ENCODE measurements at regions not wholly inside any gene's neighbourhood (a gene's known extent, or its start where the extent isn't known, plus 50 kb on each side); places are given as distances from the start of the nearest gene placed in this dataset.
"Not testable (repeated sequence)": the region's sequence is repeated elsewhere in the genome, so short reads cannot be mapped to it uniquely, and the experiment has no call there.

DNA sequence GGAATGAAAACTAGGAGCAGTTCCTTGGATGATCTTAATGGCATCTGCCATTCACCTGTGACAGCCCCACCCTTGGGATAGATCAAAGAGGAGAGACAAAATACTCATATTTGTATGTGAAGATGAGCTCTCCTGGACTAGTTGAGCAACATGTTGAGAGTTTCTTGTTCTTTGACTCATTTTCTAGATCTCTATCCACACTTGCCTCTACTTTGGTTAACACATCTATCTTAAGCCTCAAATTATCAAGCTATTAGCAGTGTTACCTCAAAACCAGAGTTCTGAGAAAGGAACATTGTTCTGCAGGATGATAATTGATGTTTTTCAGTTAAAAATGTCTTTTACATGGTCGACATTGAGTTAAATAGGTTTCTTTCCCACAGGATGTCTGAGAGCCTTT, 94.2 kb upstream of the TEX13D start:
- no peak for DNase-seq

DNA sequence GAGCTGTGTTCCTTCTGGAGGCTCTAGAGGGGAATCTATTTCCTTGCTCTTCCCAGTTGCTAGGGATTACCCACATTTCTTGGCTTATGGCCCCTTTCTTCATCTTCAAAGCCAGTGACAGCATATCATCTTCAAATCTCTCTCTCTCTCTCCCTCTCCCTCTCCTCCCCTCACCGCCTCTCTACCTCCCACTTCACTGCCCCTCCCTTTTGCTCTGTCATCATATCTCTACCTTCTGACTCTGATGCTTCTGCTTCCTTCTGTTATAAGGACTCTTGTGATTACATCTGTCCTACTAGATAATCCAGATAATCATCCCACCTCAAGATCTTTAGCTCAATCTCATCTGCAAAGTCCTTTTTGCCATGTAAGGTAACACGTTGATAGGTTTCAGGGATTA, 93.1 kb upstream of the TEX13D start:
- no peak for DNase-seq

DNA sequence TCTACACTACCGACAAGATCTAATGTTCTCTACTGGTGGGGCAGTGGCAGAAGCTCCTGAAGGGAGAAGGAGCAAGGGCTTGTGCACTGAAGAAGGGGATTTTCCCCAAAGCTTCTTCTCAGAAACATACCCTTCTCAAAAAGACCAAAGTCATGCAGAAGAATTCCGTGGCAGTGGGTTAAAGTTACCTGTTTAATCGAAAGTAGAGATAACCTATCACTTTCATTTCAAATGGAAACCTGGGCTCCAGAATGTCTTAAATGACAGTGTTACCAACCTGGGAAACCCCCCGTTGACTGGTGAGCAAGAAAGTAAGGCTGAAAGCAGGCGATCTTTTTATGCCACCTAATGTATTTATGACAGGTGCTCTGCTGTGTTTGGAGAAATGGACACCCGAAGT, 92.5 kb upstream of the TEX13D start:
- DNase-seq: no peak

DNA sequence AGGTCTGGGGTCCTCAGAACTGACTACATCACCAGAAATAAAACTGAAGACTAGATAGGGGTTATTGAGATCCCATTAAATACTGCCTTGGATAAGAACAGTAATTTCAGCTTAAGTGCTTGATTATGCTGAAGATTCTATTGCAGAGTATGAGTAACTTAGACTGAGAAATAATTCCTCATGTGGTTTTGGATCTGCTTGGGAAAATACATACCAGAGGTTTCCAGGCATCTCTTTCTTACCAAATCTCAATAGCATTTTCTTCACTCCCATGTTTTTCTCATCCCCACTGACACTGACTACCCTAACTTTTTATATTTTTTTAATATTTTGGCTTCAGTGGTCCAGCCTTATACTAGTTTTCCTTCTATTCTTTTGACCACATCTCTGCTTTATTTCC, 92.0 kb upstream of the TEX13D start:
- no peak for DNase-seq

DNA sequence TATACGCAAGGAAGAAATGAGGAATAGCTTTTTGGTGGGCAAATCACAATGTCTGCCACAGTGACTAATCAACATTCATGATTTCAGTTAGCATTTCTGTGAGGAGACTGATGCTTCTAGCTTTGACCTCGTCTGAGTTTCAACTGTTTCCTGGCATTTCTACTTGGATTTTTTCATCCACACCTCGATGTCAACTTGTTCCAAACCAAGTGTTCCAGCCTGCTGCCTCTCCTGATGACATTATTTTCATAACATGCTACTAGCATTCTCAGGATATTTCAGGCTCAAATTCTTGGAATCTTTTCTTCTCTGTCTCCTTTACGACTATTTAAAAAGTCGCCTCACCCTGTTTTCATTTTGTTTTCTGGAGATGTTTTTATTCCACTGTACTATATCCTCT, 90.3 kb upstream of the TEX13D start:
- no peak for DNase-seq

DNA sequence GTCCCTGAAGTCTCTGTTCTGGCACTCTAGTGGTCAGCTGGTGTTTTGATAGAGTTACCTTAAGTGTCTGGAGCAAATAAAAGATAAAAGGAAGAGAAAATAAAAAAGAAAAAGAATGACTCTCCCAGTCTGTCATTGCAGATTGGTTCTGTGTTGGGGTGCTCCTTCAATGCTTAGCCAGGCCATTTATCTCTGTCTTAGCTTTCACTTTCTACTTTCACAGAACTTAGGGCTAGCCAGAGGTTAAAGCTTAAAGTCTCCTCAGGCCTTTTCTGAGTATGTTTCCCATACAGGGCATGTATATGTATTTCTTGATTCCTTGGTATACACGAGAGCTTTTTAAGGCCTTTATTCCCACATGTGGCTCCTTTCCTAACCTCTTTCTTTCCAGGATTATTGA, 83.1 kb upstream of the TEX13D start:
- DNase-seq: no peak

DNA sequence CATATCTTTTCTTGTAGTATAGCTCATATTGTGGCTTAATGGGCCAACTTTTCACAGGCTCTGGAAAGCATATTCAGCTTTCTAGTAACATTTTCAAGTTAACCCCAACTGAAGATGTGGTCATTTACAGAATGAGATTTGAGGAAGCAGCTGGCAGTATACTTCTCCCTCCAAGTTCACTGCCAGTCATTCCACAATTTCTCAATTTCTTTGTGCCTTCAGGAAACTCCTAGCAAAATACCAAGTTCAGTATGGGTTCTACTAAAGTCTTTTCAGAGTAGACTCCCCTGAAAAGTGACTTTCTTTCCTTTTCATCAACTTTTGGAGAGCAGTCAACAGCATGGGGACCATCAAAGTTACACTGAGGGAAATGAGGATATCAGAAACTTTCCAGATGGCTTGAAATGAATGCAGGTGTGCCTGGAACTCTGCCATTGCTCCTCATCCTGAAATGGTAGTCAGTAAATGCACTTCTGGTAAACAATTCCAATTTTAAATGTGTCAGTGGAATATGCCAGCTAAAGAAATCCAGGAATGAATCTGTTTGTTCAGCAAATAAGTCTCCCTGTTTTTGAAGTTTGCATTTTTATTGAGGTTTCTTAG, 81.5 kb upstream of the TEX13D start:
- DNase-seq: no peak

DNA sequence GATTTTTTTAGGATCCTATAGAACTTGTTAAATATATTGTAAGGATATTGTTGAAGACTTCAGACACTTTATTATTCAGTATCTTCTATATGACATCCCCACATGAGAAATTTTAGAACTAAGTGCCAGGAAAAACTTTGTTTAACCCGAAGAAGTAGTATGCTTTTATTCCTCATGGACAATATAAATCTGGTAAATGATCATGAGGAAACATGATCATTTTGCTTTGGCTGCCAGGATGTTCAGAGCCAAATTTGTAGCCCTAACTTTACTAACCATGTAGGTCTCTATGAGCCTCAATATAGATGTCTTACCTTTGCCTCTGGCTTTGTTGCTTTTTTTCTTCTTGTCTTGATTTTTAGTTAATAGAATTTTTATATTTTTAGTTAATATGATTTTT, 77.8 kb upstream of the TEX13D start:
- no peak for DNase-seq

DNA sequence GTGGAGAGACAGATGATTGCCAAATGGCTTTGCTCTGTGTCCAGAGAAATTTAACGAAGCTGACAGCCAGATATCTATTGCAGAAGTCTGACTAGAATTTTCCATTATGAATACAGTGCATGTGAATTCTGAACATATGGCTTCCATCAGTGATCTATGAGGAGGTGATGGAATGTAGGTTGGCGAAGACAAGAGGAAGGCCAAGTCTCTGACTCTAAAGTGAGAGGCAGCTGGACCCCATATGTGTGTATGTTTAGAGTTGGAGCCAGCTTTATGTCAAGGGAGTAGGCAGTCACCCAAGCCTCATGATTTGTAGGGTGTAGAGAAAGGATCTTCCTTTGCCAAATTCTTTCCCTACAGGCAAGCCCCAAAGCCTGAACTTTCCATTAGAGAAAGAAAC, 76.2 kb upstream of the TEX13D start:
- DNase-seq: peak; percentile 91 to 94

DNA sequence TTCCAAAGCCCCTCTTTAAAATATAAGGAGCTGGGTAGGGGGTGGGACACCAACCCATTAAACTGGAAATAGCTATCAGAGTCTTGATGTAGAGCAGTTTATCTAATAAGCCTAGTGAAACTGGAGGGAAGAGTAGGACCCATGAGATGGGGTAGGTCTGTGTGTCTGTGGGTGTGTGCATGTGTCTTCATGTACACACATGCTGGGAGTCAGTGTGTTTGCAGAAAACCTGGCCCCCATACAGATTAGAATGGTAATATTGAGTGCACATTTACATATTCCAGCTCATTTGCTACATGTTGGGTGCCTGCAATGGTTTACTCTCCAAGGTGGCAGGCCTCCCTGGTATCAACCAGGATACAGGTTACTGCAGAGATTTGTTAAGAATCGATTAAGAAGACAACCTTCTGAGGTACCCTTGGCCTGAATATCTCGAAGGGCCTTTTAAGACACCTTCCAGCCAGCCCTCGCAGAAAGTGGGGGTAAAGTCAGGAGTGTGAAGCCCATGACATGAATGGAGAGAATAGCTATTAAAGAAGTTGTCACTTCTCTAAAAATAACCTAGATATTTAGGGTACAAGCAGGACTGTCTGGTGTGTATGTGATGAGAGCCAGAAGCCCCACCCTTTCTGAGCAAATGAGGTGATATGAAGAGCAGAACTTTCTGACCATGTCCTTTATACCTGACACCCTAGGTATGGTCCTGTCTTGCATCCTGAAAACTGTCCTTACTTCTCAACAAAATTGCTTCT, 75.7 kb upstream of the TEX13D start:
- DNase-seq: no peak

DNA sequence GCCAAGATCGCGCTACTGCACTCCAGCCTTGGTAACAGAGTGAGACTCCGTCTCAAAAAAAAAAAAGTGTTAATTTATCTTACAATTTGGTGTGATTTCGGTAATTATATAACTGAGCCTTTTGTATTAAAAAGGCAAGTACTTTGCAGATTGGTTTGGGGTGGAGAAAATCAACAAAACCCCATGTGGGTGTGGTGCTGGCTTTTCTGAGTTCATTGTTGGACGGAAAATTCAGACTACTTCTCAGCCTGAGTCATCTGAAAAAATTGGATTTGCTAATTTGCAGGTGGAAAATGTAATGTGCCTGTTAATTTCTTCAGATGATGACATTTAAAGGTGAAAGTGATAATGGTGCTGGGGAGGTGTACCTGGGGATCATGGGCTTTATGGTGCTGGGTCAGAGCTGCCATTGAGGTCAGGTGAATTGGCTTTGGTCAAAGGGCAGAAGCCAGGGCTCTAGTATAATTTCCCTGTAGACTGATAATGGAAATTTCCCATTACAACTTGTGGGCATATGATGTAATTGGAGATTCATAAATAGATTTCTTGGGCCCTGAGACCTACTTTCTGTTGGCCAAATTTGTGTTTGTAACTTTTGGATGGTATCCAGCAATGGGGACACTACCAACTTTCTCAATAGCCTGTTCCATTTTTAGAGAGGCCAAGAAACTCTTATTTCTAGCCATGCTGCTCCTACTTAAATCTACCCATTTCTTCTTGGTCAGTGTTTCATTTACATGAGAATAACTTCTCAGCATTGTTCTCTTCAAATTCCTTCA, 74.3 kb upstream of the TEX13D start:
- DNase-seq: no peak

DNA sequence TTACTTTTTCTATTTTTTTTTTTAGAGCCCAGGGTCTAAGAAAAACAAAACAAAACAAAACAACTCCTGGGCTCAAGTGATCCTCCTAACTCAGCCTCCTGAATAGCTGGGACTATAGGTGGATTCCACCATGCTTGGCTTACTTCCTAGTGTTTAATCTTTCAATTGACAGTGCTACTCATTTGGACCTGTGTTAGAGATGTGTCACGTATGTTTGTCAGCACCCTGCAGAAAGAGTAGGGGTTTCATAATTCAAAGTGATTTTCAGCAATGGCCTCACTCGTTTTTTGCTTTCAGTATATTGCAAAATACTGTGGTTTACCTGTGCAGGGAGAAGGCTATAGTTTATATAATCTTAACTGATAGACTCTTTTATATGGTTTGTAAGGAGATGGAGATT, 71.6 kb upstream of the TEX13D start:
- DNase-seq: no peak

DNA sequence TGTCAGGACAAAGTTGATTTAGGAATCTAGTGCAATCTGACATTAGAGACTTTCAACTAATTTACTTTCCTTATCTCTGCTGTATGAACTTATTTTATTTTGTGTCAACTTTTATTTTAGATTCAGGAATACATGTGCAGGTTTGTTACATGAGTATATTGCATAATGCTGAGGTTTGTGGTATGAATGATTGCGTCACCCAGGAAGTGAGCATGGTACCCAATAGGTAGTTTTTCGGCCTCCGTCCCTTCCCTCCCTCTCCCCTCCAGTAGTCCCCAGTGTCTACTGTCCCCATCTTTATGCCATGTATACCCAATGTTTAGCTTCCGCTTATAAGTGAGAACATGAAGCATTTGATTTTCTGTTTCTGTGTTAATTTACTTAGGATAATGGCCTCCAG, 68.7 kb upstream of the TEX13D start:
- DNase-seq: no peak

DNA sequence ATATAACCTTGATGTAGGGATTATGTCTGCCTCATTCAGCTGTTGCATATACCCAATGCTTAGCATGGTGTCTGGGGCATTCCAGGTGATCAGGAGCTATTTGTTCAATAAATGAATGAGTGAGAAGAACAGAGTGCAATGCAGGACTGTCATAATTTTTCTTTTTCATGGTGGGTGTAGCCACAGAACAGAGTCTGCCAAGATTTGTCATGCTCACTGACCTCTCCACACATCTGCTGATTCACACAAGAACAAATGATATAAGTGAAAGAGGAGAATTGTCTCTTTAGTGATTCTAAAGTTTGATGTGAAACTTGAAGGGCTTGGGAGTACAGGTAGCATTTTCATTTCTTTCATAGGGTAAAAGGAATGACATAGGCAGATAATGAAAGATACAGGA, 64.4 kb upstream of the TEX13D start:
- DNase-seq: no peak

DNA sequence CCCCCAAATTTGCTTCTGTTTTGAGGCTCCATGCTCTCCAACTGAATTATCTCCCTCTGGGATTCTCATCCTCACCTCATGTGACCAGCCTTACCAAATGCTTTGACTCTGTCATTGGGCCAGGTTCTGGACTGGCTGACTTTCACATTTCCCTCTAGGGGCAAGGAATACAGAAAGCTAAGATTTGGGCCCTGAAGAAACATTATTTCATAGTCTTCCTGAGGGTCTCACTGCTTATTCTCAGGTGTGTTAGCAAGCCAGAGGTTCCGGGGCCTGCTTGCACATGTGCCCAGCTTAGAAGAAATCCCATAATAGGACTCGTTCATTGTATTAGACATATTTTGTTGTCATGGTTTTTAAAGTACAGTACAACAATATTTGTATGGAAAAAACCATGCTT, 62.6 kb upstream of the TEX13D start:
- DNase-seq: no peak

DNA sequence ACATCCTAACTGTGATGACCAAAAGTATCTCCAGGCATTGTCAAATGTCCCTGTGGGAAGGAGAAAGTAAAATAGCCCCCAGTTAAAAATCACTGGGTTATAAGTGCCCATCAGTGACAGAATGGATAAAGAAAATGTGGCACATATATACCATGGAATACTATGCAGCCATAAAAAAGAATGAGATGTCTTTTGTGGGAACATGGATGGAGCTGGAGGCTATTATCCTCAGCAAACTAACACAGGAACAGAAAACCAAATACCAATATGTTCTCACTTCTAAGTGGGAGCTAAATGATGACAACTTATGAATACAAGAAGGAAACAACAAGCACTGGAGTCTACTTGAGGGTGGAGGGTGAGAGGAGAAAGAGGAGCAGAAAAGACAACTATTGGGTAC, 60.9 kb upstream of the TEX13D start:
- not testable (repeated sequence) for DNase-seq

DNA sequence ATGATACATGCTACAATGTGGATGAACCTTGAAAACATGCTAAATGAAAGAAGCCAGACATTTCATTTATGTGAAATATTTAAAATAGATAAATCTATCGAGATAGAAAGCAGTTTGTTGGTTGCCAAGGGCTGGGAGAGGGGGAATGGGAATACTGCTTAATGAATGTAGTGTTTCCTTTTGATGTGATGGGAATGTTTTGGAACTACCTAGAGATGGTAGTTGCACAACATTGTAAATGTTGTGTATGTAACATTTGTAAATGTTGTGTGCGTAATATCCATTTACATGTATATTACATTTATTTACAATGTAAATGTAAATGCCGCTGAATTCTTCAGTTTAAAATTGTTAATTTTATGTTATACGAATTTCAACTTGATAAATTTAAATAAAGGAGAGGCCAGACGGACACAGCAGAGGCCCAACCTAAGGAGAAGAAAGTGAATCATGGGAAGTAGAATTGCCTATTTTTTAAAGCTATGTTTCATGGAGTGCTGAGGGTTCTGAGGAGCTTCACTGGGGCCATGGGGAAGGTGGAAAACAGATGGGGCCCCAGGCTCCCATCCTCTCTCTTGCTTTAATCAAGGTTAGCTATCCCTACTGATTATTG, 60.0 kb upstream of the TEX13D start:
- no peak for DNase-seq

DNA sequence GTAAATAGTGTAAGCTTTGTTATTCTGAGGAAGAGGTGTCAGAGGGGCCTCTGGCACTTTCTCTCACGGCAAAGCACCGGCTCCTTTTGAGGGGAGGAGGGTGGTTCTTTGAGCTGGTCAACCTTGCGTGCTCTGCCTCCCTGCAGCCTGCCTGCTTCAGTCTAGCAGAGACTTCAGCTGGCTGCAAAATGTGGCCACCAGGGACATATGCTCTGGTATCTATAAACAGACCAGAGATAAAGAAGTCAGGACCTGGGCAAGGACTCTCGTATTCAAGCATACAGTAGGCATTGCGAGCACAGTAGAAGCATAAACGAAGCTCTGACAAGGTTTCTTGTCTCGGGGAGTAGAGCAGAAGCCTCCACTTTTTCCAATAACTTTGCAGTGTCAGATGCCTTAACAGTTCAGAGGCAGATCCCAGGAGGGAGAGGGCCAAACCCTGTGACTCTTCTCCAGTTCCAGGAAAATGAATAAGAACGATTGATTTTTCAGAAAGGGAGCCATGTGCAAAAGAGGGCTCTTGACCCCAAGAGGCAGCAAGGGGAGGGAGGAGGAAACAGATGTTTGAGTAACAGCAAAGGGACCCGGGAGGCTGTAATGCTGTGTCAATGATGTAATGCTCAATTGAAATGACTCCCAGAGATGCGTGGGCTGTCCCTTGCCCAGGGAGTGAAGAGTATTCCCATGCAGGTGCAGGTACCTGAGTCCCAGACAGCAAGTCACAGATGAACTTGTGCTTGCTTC, 57.9 kb upstream of the TEX13D start:
- no peak for DNase-seq

DNA sequence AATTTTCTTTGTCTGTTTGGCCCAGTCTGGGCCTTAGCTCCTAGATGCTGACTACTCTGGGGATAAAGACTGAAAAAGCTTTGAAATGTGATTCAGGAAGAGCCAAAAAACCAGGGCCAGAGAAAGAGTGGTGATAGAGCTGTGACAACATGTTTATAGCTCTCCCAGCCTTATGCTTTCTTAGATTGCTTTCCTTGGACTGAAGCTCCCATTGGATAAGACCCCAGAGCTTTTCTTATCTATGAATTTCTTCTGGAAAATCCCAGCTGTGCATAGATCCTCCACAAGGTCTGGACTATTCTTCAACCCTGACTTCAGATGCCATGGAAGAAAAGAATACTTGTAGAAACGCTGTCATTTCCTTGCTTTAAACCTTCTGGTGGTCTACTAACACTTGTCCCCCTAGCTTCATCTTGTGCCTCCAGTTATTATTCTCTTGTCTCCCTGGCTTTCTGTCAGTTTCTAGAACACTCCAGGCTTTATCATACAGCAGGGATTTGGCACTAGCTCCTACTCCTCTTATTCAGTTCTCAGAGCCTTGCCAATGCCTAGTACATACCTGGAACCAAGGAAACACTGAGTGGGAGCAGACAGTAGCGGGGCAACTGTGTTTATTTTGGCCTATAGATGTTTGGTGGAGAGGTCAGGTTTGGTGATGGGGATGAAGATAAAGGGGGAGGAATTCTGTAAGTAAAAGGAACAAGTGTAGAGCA, 57.1 kb upstream of the TEX13D start:
- no peak for DNase-seq

DNA sequence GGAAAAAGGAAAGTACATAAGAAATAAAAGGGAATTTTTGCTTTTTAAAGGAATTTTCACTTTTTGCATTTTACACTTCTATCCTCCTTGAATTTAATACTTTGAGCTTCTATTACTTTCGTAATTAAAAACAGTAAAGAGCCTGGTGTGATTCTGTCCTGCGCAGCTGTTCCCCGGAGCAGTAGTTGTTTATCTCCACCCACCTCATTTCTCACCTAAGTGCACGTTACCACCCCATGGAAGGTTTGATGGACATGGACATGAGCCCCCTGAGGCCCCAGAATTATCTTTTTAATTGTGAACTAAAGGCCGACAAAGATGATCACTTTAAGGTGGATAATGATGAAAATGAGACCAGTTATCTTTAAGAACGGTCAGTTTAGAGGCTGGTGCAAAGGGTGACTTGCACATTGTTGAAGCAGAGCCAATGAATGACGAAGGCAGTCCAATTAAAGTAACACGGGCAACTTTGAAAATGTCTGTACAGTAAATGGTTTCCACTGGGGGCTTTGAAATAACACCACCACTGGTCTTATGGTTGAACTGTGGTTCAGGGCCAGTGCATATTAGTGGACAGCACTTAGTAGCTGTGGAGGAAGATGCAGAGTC, 52.1 kb upstream of the TEX13D start:
- DNase-seq: no peak

DNA sequence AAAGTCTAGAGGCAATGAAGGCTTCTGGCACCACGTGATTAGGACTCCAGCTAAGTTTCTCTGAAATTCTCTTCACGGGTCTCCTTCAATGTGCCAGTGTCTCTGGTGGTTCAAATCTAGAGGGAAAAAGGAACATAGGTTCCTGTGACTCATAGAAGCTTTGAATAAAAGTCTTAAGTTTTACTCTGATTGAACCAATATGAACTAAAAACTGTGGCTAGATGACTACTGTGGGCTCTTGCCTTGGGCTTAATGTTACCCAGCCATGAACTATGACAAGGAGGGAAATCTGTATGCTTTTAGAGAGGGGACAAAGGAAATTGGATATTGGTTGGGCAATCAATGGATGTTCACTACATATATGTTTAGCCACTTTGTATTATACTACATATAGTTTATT, 49.9 kb upstream of the TEX13D start:
- no peak for DNase-seq
